ENCODE measurements at regions not wholly inside any gene's neighbourhood (a gene's known extent, or its start where the extent isn't known, plus 50 kb on each side); places are given as distances from the start of the nearest gene placed in this dataset.

DNA sequence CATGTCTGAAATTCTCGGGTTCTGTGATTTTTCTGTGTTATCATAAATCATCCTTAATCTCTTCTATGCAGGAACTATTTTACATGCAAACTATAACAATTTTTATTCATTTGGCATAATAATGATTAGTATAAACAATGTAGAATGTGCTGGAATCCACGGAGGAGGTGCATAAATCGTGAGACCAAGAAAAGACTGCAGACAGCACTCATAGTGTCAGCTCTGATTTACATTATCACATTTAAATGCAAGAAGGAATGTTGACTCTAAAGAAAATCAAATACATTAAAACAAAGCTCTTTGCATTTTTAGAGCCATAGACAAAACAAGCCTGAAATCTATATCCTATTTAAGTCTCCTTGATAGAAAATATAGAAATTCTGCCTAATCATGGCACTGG is 501.7 kb upstream of the STXBP6 start:
- no peak for DNase-seq (ENCODE audit: low read depth in 4 of 4, low spot score in 1 of 4)

DNA sequence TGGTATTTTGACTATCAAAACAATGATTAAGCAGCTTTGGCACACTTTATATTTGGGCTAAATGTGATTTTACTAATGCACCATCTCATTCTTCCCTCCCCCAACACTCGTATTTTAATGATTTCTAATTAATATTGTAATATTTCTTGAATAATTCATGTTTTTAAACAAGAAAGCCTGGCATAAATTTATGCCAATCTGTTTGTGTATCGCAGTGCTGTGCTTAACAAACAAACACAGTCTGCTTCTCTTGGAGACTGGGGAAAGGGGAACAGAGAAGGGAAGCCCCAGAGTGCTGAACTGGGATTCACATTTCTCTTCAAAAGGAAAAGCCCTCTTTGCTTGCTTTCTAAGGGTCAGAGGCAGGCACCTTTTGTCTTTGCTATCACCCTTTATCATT is 496.9 kb upstream of the STXBP6 start:
- no peak for DNase-seq (ENCODE audit: low read depth in 4 of 4, low spot score in 1 of 4)

DNA sequence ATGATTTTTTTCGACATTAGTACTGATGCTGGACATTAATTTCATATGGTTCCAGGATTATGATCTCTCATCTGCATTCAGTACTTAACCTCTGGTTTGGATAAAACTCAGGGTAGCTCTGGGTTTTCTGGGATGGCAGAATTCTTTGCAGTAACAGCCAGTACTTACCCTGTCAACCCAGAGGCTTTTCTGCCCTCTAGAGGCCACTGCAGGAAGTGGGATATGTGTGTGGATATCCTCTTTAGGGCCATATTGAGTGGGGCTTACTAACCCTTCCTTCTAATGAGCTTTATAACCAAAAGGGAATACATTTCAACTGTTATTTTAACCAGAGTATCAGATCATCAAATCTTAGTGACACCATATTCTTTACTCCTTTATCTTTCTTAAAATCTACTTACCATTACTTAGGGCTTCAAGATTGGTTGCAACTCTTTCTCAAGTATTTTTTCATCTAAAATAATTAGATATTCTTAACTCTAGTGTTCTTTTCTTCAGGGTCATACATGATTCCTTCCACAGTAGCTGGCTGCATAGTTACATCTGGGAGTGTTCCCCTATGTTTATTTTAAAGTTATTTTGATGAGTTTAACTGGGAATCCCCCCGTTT is 488.0 kb upstream of the STXBP6 start:
- DNase-seq (ENCODE audit: low read depth in 4 of 4, low spot score in 1 of 4) = no peak

DNA sequence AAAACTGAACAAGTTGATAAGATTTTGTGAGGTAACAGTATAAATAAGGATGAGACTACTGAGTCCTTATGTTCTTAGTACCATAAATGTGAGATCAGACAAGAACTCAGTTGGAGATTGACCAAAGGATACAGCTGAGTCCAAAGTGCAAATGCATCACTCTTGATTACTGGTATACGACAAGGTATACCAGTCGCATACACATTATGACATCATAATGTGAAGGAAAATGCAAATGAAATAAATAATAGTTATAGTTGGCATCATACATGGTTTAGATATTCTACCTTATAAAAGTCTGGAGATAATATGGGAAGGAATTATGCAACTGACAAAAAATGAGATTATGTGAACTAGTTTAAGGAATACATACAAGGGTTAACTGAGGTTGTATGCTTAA is 476.3 kb upstream of the STXBP6 start:
- no peak for DNase-seq (ENCODE audit: low read depth in 4 of 4, low spot score in 1 of 4)

DNA sequence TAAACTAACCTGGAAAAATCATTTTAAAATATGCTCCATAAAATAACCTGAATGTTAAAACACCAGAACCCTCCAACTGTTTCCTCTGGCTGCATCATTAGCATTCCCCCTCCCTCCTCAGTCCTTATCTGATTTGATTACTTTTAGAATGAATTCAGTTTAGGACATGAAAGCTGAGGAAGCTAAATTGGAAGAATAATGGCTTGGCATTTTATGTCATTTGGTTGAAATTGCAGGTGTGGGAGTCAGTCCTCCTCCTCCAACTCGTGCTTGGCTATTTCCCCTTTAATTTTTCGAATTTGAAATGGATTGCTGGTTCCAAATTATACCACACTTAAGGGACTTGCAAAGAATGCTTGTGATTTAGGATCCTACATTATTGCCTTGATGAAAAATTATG is 473.0 kb upstream of the STXBP6 start:
- DNase-seq (ENCODE audit: low read depth in 4 of 4, low spot score in 1 of 4) = no peak

DNA sequence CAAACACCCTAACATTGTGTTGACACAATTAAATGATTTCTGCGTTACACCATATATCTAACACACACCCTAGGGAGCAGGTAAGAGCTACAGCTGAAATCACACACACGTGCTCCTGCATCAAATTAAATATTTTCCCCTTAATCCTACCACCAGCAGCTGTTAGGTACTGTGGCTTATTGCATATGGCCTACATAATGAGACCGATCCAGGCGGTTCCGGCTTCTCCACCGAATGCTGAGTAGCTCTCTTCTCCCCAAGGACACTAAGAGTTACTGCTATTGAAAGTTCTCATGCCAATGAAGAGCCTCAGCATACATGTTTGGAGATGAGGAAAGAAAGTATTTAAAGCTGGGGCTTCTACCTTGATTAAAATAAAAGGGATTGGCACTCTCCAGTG is 472.2 kb upstream of the STXBP6 start:
- DNase-seq (ENCODE audit: low read depth in 4 of 4, low spot score in 1 of 4) = no peak

DNA sequence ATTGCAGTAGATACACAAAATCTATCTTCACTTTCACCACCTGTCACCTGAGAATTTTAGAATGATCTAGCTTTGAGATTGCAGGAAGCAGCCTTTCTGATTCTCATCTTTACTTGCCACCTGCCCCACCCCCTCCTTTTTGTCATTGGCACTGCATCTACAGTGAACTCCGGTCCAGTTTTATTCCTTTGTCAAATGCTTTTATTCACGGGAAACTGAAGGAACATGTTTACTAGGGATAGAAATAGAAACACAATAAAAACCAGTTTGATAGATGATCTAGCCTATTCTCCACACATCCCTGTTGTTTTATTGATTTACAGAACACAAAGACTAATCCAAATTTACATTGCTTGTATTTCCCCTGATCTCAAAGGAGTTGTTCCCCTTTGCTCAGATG is 471.7 kb upstream of the STXBP6 start:
- DNase-seq (ENCODE audit: low read depth in 4 of 4, low spot score in 1 of 4) = no peak

DNA sequence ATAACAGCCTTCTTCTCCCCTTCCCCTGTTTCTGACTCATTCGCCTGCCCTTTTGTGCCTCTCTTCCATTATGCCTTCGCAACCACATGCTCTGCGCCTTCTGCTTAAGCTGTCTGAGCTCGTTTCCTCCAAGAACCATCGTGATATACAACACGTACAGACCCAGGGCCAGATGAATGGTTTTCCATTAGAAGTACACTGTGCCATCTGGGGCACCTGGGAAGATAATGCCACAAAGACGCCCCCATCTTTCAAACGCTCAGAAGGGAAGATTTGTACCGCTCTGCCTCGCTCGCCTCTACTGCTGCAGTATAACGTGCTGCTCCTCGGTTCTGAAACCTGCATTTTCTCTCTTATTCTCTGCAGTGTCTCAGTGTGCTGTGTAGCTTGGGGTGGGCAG is 470.9 kb upstream of the STXBP6 start:
- DNase-seq (ENCODE audit: low read depth in 4 of 4, low spot score in 1 of 4) = no peak

DNA sequence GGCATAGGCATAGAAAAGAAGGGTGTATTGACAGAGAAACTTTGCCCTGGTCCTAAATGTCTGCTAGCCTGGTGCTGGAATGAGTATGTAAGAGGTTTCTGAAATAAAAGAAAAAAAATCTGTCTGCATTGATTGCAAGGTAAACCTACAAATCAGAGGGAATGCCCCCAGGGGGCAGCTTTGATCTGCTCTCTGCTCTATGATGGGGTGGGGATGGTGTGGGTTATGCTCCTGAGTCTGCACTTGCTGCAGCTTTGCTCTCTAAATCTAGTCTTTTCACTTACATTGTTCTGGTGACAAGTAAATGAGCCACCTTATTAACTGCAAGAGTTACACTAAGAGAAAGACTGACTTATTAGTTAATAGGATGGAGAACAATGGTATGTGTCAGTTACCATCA is 468.4 kb upstream of the STXBP6 start:
- no peak for DNase-seq (ENCODE audit: low read depth in 4 of 4, low spot score in 1 of 4)

DNA sequence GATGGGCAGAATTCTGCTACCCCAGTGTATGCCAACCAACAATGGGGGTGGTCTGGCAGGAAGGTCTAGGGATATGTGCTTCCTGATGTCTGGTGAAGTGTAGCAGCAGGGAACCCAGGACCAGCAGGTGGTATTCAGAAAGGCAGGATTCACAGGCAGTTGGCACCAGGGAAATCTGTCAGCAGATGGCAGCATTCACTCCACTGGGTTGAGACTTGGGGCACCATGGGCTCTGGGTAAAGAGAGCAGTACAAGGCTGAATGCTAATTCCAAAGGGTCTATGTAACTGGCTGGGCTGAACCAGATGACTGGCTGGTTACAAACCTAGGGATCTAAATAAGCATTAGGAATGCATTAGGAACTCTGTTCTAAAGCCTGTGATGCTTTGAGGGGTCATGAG is 466.9 kb upstream of the STXBP6 start:
- DNase-seq (ENCODE audit: low read depth in 4 of 4, low spot score in 1 of 4) = no peak

DNA sequence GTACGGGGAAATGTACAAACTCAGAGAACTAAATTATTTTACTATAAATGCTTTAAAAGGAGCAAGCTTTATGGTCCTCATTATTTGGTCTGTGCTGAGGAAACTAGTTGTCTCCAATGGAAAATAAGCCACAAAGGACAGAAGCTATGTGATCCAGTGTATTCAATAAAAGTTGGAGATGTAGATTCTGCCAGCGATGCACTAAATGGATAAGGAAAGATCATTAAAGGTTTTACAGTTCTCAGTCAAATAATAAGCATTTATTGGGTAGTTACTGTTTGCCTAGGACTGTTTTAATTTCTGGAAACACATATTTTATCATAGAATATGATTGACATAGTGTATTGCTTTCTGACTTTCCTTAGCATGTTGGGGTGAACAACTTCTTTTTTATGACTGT is 458.9 kb upstream of the STXBP6 start:
- DNase-seq (ENCODE audit: low read depth in 4 of 4, low spot score in 1 of 4) = no peak

DNA sequence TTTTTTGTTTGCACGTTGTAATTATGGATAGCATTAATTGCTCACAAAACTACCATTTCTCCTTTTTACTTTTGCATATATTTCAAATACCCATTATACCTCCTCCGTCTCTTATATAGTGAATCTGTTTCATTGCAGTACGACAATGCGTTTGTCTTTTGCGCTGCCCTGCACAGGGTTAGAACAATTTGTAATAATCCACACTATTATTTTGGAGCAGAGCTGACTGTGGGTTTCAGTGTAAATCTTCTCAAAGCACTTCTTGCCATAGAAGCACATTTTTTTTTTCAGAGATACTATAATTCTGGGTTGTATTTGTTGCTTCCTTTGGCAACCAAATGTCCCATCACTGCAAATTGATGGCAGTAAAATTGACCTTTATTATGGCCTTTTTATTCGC is 451.8 kb upstream of the STXBP6 start:
- no peak for DNase-seq (ENCODE audit: low read depth in 4 of 4, low spot score in 1 of 4)

DNA sequence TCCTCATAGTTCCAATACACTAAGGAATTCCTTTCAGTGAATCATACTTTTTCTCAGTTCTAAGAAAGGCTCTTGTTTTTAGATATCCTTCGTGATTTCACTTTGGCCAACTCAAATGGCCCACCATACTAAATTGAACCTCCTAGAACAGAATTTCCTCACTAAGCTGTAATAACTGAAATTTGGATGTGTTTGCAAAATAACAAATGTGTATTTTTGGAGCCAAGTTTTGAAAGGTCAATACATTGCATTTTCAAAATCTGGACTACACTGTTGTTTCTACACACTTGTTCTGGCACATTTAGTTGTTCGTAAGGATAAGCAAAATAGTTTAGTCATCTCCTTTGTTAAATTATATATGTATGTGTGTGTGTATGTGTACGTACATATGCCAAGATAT is 439.0 kb upstream of the STXBP6 start:
- DNase-seq (ENCODE audit: low read depth in 4 of 4, low spot score in 1 of 4) = no peak

DNA sequence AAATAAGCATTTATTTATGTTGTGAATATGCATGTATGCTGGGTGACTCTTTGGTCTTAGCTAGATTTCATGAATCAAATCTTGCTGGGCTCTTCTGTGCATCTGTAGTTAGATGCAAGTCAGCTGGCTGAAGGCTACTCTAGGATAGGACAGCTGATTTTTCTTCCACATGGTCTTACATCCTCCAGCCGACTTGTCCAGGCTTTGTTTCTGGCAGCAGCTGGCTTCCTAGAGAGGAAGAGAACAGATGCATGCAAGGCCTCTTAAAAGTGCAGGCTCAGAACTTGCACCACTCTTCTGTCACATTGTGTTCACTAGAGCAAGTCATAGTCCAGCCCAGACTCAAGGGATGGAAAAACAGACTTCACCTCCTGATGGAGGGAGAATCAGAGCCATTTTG is 435.4 kb upstream of the STXBP6 start:
- no peak for DNase-seq (ENCODE audit: low read depth in 4 of 4, low spot score in 1 of 4)

DNA sequence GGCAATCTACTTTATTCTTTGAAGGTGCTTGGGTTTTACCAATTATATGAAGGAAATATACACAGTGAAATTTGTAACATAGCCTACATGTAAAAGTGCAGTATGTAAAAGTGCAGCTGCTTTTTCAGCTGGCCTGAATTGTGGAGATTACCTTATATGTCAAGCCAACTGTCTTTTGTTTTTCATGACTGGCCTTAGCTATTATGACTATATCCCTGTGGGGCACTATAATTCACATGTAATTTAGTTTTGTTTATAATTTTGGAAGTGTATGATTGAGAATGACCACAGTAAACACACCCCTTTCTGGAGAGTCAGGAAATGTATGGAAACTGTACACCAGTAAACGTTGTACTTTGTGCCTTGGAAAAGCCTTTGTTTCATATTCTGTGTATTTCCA is 435.0 kb upstream of the STXBP6 start:
- no peak for DNase-seq (ENCODE audit: low read depth in 4 of 4, low spot score in 1 of 4)

DNA sequence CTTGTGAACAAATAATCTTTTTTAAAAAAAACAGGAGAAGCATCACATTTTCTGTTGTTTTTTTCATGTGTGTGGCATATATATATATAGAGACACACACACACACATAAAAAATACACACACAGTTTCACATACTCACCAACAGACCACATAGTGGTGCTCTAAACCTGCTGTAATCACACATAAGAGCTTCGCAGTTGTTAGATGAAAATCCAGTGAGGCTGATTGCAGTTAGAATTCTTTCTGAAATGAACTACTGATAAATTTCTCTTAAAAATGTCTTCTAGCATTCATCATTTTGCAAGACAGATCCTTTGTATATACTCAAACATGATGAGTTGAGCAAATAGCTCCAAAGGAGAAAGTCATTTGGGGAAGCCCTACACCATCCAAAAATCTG is 434.3 kb upstream of the STXBP6 start:
- no peak for DNase-seq (ENCODE audit: low read depth in 4 of 4, low spot score in 1 of 4)

DNA sequence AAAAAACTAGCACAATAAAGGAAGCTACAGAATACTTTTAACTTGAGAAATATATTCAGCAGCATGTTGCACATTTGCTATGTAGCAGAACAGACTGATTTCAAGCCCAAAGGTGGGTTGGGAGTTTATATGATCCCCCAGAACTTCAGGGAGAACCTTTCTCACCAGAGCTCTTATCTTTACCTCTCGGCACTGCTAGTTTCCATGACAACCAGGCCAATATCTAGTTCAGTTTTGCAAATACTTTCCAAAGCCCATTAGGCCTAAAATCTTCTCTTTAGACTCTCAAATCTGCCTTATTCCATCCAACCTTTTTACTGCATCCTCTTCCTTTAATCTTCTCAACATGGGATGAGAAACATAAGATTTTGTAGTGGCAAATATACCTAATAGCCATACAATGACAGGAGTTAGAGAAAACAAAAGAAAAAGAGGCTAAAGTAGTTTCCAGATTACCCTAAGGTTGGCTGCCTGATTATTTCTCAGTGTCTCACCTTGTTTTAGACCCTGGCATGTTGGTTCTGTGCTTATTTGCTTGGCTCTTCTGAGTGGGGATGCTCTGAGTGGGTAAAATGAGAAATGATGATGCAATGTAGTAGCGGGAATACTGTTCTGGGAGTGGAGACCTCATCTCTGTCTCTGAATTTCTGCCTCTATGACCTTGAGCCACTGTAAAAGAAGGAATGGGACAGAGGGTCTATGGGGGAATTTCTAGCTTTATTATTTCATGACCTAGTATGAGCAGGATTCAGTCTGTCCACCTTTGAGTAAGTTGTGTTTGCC is 427.6 kb upstream of the STXBP6 start:
- DNase-seq (ENCODE audit: low read depth in 4 of 4, low spot score in 1 of 4) = no peak

DNA sequence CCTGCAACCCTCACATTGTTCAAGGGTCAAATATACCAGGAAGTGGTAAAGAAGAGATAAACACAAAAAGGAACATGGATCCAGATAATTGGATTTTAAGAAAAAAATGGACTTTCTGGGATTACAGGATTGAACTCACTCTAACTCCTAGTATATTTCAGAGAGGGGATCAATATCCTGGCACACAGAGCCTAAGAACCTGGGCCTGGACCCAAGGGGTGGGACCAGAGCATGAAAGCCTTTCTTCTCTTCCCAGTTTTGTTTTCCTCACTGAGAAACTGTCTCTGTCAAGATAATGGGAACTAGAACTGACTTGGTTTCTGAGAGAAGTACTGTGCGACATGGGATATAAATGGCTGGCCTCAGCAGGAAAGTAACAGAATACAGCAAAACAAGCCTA is 422.8 kb upstream of the STXBP6 start:
- DNase-seq (ENCODE audit: low read depth in 4 of 4, low spot score in 1 of 4) = no peak

DNA sequence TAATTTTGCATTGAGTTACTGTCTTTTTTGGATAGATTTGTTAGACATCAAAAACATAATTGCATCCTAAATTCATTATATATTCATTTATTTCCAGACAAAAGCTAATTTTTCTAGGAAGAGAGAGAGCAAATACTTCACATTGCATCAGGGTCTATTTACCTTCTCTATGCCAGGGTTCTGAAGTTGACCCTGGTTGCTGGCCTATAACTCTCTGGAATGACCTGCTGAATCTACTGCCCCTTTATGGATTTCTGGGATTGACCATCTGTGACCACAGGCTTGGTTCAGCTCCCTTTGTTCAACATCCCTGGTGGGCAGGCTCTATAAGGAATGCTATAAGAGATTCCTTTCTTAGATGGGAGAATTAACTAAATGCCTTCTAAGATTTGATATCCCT is 414.8 kb upstream of the STXBP6 start:
- DNase-seq (ENCODE audit: low read depth in 4 of 4, low spot score in 1 of 4) = no peak

DNA sequence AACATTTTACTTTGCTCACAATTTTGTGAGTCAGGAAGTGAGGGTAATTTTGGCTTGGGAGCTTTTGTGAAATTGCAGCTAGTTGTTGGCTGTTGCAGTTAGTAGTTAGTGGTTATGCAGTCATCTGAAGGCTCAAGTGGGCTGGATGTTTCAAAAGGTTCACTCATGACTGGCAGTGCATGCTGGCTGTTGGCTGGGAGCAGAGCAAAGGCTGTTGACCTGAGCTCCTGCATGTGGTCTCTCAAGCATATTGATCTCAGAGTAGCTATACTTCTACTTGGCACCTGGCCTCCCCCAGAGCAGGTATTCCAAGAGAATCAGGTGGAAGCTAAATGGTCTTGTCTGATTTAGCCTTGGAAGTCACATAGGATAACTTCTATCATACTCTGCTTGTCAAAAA is 414.1 kb upstream of the STXBP6 start:
- DNase-seq (ENCODE audit: low read depth in 4 of 4, low spot score in 1 of 4) = no peak

DNA sequence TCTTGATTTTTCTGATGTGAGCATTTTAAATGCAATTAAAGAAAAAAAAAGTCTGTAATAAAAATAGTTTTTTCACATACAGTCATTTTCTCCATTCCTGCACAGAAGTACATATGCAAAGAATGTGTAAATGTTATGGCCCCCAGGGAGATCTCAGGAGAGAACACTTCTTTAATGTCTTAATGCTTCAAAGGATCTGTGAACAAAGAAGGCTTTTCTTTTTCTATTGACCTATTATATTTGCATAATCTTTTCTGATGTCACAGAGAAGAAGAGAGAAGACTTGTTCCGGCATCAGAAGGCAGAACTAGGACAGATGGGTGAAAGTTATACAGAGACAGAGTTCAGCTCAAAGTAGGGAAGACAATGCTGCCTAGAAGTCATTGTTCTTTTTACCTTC is 413.5 kb upstream of the STXBP6 start:
- no peak for DNase-seq (ENCODE audit: low read depth in 4 of 4, low spot score in 1 of 4)

DNA sequence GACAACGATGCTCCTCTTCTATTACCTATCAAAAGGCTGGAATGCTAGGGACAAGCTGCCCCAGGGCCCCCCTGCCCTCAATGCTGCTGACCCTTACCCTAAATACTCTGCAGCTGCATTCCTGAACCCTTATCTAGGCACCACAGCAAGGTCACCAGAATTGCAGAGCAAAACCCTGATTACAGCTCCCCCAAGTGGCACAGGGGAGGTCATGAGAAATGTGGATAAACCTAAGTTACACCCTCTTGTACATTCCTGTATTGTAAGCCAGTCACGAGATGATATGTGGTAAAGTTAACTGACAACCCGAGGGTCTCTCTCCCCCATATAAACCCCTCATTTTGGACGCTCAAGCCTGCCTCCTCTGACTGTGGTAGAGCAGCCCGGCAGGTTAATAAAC is 411.8 kb upstream of the STXBP6 start:
- no peak for DNase-seq (ENCODE audit: low read depth in 4 of 4, low spot score in 1 of 4)

DNA sequence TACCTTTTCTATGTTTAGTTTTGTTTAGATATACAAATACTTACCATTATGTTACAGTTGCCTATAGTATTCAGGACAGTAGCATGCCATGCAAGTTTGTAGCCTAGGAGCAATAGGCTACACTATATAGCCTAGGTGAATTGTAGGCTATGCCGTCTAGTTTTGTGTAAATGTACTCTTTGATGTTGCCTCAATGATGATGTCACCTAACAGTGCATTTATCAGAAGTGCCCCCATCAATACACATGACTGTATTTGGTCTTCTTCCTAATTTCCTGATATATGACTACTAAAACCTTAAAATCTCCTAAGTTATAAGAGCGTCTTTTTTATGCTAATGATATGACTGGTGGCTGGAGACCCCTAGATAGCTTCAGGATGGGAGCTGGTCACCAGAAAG is 394.4 kb upstream of the STXBP6 start:
- DNase-seq (ENCODE audit: low read depth in 4 of 4, low spot score in 1 of 4) = no peak

All from stimulated activated CD4-positive, alpha-beta T cell treated with anti-CD3 and anti-CD28 coated beads, Interleukin-1b, Interleukin-23, amount 100 ng/mL, for 24 hours (primary cell).